WTC11 (cell line): ENCODE measurements at regions not wholly inside any gene's neighbourhood (a gene's known extent, or its start where the extent isn't known, plus 50 kb on each side); places are given as distances from the start of the nearest gene placed in this dataset.

Experiments used
- ATAC-seq: fragments of 200-7000 bp; cut with Tn5 transposase; 2 replicates; pipeline ENCODE4 v1.10.0; 2021; ENCODE audit warnings: mild to moderate bottlenecking, moderate library complexity
- CTCF ChIA-PET: fragments of 300-600 bp; sonication (Branson Sonifier 250); formaldehyde crosslinking; loops from one replicate; lab custom pipeline; 2021; ENCODE audit warnings: antibody characterized with exemption; lab: Charles Lee
- POLR2A ChIA-PET: fragments of 350-600 bp; sonication (Branson Sonifier 250); formaldehyde crosslinking; loops from one replicate; lab custom pipeline; 2021; ENCODE audit warnings: antibody characterized with exemption; lab: Charles Lee
- DNase-seq: peaks from one replicate; pipeline ENCODE4 v3.0.0; 2021; ENCODE audit warnings: low spot score
- H3K27ac Mint-ChIP-seq: 2 replicates; pipeline ENCODE4 v1.8.0; 2021; ENCODE audit warnings: mixed read lengths
- H3K27me3 Mint-ChIP-seq: 2 replicates; pipeline ENCODE4 v1.8.0; 2021; ENCODE audit warnings: low read depth, mild to moderate bottlenecking, moderate library complexity, mixed read lengths
- H3K36me3 Mint-ChIP-seq: 2 replicates; pipeline ENCODE4 v1.8.0; 2021; ENCODE audit warnings: mixed read lengths
- H3K4me1 Mint-ChIP-seq: 2 replicates; pipeline ENCODE4 v1.8.0; 2022; ENCODE audit warnings: mixed read lengths
- H3K4me3 Mint-ChIP-seq: 2 replicates; pipeline ENCODE4 v1.8.0; 2021; ENCODE audit warnings: mild to moderate bottlenecking, moderate library complexity, mixed read lengths
- H3K9me3 Mint-ChIP-seq: 2 replicates; pipeline ENCODE4 v1.8.0; 2021; ENCODE audit warnings: mixed read lengths
- E2F4 ChIP-seq: sonication (generic); formaldehyde crosslinking; IDR thresholded peaks from 2 replicates; pipeline ENCODE4 v1.8.1; 2022; ENCODE audit warnings: low read depth, mild to moderate bottlenecking, moderate library complexity, missing genetic modification reagents, borderline replicate concordance
- KAT7 ChIP-seq: sonication (generic); formaldehyde crosslinking; IDR thresholded peaks from 2 replicates; pipeline ENCODE4 v1.8.1; 2023; ENCODE audit warnings: missing genetic modification reagents, mild to moderate bottlenecking, borderline replicate concordance
- MYBL2 ChIP-seq: sonication (generic); formaldehyde crosslinking; IDR thresholded peaks from 2 replicates; pipeline ENCODE4 v1.8.1; 2023; ENCODE audit warnings: mild to moderate bottlenecking, moderate library complexity, missing genetic modification reagents
- NFATC4 ChIP-seq: fragments of 250-450 bp; sonication (Bioruptor Pico); IDR thresholded peaks from 2 replicates; pipeline ENCODE4 v1.9.0; 2021; ENCODE audit warnings: mild to moderate bottlenecking
- NR1H2 ChIP-seq: sonication (generic); formaldehyde crosslinking; IDR thresholded peaks from 2 replicates; pipeline ENCODE4 v1.9.0; 2021; ENCODE audit warnings: mild to moderate bottlenecking, moderate library complexity, missing genetic modification reagents
- NR2C2 ChIP-seq: sonication (generic); formaldehyde crosslinking; IDR thresholded peaks from 2 replicates; pipeline ENCODE4 v1.8.0; 2022; ENCODE audit warnings: mild to moderate bottlenecking, missing genetic modification reagents
- SMAD3 ChIP-seq: sonication (generic); formaldehyde crosslinking; IDR thresholded peaks from 2 replicates; pipeline ENCODE4 v1.8.0; 2022; ENCODE audit warnings: missing genetic modification reagents, mild to moderate bottlenecking, borderline replicate concordance
- TEAD1 ChIP-seq: sonication (generic); formaldehyde crosslinking; IDR thresholded peaks from 2 replicates; pipeline ENCODE4 v1.8.0; 2022; ENCODE audit warnings: mild to moderate bottlenecking, missing genetic modification reagents
- USF1 ChIP-seq: sonication (generic); formaldehyde crosslinking; IDR thresholded peaks from 2 replicates; pipeline ENCODE4 v1.8.0; 2022; ENCODE audit warnings: mild to moderate bottlenecking, missing genetic modification reagents
- ZBTB21 ChIP-seq: sonication (generic); formaldehyde crosslinking; IDR thresholded peaks from 2 replicates; pipeline ENCODE4 v1.8.1; 2023; ENCODE audit warnings: mild to moderate bottlenecking, missing genetic modification reagents, borderline replicate concordance
- ZMAT4 ChIP-seq: fragments of 250-450 bp; sonication (Bioruptor Pico); IDR thresholded peaks from 2 replicates; pipeline ENCODE4 v1.9.0; 2021; ENCODE audit warnings: mild to moderate bottlenecking
- ZNF121 ChIP-seq: sonication (generic); formaldehyde crosslinking; IDR thresholded peaks from 2 replicates; pipeline ENCODE4 v1.8.0; 2023; ENCODE audit warnings: missing genetic modification reagents
- ZNF532 ChIP-seq: fragments of 250-450 bp; sonication (Bioruptor Pico); IDR thresholded peaks from 2 replicates; pipeline ENCODE4 v1.9.0; 2021; ENCODE audit warnings: mild to moderate bottlenecking, borderline replicate concordance
- ZNF671 ChIP-seq: fragments of 250-450 bp; sonication (Bioruptor Pico); IDR thresholded peaks from 2 replicates; pipeline ENCODE4 v1.8.0; 2021; ENCODE audit warnings: mild to moderate bottlenecking
- TF ChIP-seq, protein P1 (sequence below): sonication (generic); formaldehyde crosslinking; IDR thresholded peaks from 2 replicates; pipeline ENCODE4 v1.8.1; 2022; ENCODE audit warnings: mild to moderate bottlenecking, missing genetic modification reagents, moderate library complexity, borderline replicate concordance
- TF ChIP-seq, protein P2 (sequence below): sonication (generic); formaldehyde crosslinking; IDR thresholded peaks from 2 replicates; pipeline ENCODE4 v1.8.1; 2022; ENCODE audit warnings: low read depth, missing genetic modification reagents, borderline replicate concordance
- TF ChIP-seq, protein P3 (sequence below): fragments of 250-450 bp; sonication (Bioruptor Pico); conservative IDR thresholded peaks from 2 replicates; pipeline ENCODE4 v1.9.0; 2021; ENCODE audit warnings: mild to moderate bottlenecking

DNA sequence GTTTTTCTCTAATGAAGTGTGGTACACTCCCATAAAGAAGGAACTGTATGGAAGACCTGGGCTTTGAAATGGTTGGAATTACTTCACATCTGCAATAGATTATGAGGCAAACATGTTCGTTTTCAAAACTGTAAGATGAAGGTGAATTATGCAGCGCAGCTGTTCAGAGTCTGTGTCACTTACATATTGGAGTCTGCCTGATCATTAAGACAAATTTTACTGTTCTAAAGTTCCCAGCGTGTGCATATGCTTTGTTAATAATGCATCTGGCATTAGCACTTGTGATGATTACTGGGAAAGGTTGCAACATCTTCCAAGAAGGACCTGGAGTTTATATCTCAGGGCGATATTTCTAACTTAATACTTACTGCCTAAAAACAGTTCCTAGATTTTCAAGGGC is 255.2 kb upstream of the ZC3H12C start (continued):
- no peak for TF ChIP-seq ZNF532 (CRISPR knock-in tag)

- ATAC-seq = no peak
- POLR2A ChIA-PET = no interaction called here
Observed at GRCh38 chr11:109845437-109845836, 247.8 kb upstream of the ZC3H12C start.

DNA sequence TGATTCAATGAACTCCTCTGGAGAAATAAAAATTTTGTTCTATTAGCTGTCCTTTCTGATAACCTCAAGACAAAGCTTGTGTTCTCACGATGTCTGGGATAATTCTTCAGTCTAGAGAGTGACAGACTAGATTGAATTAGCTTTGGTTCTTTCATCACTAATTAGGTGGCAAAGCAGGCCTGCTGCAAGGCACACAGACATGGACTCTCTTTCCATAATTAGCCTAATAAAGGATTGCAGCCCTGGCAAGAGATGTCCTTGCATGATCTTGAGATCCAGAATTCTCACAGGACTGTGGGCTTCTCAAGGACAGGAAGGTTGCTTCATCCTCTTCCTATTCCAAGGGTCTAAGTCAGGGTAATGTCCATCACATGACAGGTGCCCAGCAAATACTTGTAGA is 245.6 kb upstream of the ZC3H12C start:
- Mint-ChIP-seq H3K9me3 (no peaks in the 10 kb centered on the region), H3K36me3 (no peaks in the 10 kb centered on the region)
- ChIA-PET POLR2A (interaction anchor here (0.9 kb wide), 1 partner anchor 17 kb away, joined by 3 read pairs; no protein-coding TSS in a partner anchor), CTCF (no interaction called here)
- no peak for ATAC-seq
- no peak for TF ChIP-seq TEAD1 (CRISPR knock-in tag)
- TF ChIP-seq ZNF671 (CRISPR knock-in tag) = no peak
- no peak for TF ChIP-seq E2F4 (CRISPR knock-in tag)
- no peak for TF ChIP-seq KAT7 (CRISPR knock-in tag)
- TF ChIP-seq, protein P1, sequence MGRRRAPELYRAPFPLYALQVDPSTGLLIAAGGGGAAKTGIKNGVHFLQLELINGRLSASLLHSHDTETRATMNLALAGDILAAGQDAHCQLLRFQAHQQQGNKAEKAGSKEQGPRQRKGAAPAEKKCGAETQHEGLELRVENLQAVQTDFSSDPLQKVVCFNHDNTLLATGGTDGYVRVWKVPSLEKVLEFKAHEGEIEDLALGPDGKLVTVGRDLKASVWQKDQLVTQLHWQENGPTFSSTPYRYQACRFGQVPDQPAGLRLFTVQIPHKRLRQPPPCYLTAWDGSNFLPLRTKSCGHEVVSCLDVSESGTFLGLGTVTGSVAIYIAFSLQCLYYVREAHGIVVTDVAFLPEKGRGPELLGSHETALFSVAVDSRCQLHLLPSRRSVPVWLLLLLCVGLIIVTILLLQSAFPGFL (CRISPR knock-in tag) = no peak
- no peak for TF ChIP-seq NFATC4 (CRISPR knock-in tag)
- TF ChIP-seq, protein P2, sequence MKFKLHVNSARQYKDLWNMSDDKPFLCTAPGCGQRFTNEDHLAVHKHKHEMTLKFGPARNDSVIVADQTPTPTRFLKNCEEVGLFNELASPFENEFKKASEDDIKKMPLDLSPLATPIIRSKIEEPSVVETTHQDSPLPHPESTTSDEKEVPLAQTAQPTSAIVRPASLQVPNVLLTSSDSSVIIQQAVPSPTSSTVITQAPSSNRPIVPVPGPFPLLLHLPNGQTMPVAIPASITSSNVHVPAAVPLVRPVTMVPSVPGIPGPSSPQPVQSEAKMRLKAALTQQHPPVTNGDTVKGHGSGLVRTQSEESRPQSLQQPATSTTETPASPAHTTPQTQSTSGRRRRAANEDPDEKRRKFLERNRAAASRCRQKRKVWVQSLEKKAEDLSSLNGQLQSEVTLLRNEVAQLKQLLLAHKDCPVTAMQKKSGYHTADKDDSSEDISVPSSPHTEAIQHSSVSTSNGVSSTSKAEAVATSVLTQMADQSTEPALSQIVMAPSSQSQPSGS = no peak
- TF ChIP-seq NR2C2 = no peak
- no peak for TF ChIP-seq ZNF121 (CRISPR knock-in tag)
- TF ChIP-seq SMAD3 (CRISPR knock-in tag) = no peak
- TF ChIP-seq, protein P3, sequence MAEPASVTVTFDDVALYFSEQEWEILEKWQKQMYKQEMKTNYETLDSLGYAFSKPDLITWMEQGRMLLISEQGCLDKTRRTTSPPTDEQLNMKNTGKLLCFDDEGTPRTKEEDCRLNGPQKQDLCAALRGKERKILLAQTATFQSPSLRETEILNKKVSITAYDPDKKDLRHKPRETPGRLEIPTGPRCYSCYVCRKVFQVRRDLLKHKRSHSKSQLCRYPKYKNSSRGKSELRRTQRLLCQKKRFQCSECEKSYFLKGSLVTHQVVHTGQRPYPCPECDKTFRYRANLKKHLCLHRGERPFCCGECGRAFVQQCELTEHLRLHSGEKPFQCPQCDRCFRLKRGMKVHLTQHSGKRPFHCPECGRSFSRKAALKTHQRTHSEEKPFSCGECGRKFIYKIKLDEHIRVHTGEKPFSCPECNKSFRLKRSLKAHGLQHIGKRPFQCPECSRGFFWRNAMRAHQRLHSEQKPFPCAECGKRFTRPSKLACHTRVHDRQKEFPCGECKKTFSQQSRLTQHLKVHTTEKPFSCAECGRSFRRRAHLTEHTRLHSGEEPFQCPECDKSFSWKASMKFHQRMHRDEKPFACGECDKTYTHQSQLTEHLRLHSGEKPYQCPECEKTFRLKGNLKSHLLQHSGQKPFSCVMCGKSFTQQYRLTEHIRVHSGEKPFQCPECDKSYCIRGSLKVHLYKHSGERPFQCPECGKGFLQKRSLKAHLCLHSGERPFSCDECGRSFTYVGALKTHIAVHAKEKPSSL = no peak
- TF ChIP-seq USF1 = no peak
- no peak for TF ChIP-seq NR1H2
- TF ChIP-seq, all 79 proteins: peak for 0
- Mint-ChIP-seq H3K27ac (no peak overlapping the region), H3K4me3 (no peak overlapping the region), H3K27me3 (no peaks in the 10 kb centered on the region), H3K4me1 (no peaks in the 10 kb centered on the region)
- no peak for DNase-seq

More at GRCh38 chr11:109845437-109845836, 247.8 kb upstream of the ZC3H12C start:
- peaks cover 5% of the 10 kb centered on the region; the same call in 1 of the 2 replicates for H3K4me1 Mint-ChIP-seq
- H3K9me3 Mint-ChIP-seq = no peaks in the 10 kb centered on the region
- H3K36me3 Mint-ChIP-seq = no peaks in the 10 kb centered on the region
- DNase-seq = no peak
- H3K27me3 Mint-ChIP-seq = no peaks in the 10 kb centered on the region; the same call in 1 of the 2 replicates
- no peak overlapping the region for H3K27ac Mint-ChIP-seq
- CTCF ChIA-PET = no interaction called here
- H3K4me3 Mint-ChIP-seq = no peak overlapping the region
- TF ChIP-seq ZMAT4 (CRISPR knock-in tag) (no peak), MYBL2 (no peak), ZBTB21 (CRISPR knock-in tag) (no peak)
